ENCODE measurements at regions not wholly inside any gene's neighbourhood (a gene's known extent, or its start where the extent isn't known, plus 50 kb on each side); places are given as distances from the start of the nearest gene placed in this dataset.

DNA sequence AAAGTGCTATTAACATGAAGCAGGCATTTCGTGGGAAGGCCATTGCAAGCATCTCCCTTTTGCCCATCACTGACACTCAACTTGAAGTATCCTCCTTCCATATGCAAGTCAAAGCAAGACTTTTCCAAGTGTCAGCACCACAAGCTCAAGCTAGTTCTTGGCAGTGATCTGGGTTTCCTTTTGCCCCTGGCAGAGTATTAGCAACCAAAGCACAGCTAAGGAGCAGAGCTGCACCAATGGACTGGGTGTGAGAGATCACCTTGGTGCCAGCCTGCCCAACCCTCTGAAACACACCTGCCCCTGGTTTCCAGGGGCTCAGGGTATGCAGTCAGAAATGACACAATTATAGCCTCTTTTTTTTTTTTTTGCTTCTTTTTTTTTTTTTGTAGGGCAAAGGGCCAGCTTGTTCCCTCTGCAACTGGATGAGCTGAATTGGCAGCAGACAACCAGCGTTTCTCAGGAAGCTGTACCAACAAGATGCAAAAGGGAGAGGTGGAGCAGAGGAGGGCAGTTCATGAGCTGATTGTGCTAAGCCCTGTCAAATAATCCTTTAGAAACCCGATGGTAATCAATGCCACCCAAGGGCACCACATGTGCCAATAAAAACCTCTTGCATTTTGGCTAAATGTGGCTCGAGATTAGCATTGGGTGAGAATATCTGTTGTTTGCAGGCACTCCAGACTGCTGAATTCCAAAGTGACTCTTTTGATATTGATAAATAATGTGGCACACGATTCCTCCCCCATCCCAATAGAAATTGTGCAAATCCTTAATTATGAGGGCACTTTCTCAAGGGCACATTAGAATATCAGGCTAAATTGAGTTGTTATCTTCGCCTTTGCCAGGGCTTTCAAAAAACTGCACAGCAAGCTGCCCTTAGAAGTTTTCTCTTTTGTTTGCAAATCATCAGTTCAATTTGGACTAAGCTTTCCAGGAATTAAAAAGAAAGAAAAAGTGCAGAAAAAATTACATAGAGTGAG, 192.4 kb downstream of the GAS1 start:
- TF ChIP-seq CTCF (conservative IDR thresholded peaks at IDR 0.05 in 1 of 2, IDR thresholded peaks at IDR 0.05 in 1 of 2; ENCODE audit: low read depth in 1 of 2, low read length in 2 of 2) (no peak), EZH2 (IDR thresholded peaks at IDR 0.05; ENCODE audit: low read length, missing control alignments) (no peak)

Measured in fibroblast of lung (primary cell).